GM18508 (cell line): ENCODE measurements at regions not wholly inside any gene's neighbourhood (a gene's known extent, or its start where the extent isn't known, plus 50 kb on each side); places are given as distances from the start of the nearest gene placed in this dataset.
A peak's percentile ranks its signal among the peaks of the same experiment; 100 is the strongest.

Experiments
- ATAC-seq: cut with Tn5 transposase; IDR thresholded peaks from one replicate; pipeline ENCODE4 v1.9.1; 2021; ENCODE audit warnings: moderate number of reproducible peaks; ENCODE audit not compliant: insufficient read depth, unreplicated experiment

GRCh38 chrX:148448686-148449085, 51.7 kb upstream of the AFF2 start:
- peak; percentile 48 for ATAC-seq
